Osteoblast (primary cell): ENCODE measurements at regions not wholly inside any gene's neighbourhood (a gene's known extent, or its start where the extent isn't known, plus 50 kb on each side); places are given as distances from the start of the nearest gene placed in this dataset.

Source experiments
- DNase-seq: peaks from one replicate; pipeline ENCODE4 v3.0.0; 2011; ENCODE audit warnings: low spot score, mixed read lengths; ENCODE audit not compliant: insufficient read length; ENCODE audit errors: missing footprints
- H2AFZ ChIP-seq: 2 replicates; pipeline ENCODE4 v1.6.0; 2011; ENCODE audit warnings: mild to moderate bottlenecking, low read length
- H3K27ac ChIP-seq: 2 replicates; pipeline ENCODE4 v1.5.1; 2011; ENCODE audit warnings: mild to moderate bottlenecking, low read depth, low read length, moderate library complexity
- H3K27me3 ChIP-seq: 2 replicates; pipeline ENCODE4 v1.6.0; 2012; ENCODE audit warnings: mild to moderate bottlenecking, control low read depth, inconsistent platforms, low read length, moderate library complexity; ENCODE audit not compliant: insufficient read depth
- H3K36me3 ChIP-seq: 2 replicates; pipeline ENCODE4 v1.5.1; 2011; ENCODE audit warnings: mild to moderate bottlenecking, low read length, control low read depth, moderate library complexity; ENCODE audit not compliant: insufficient read depth
- H3K4me1 ChIP-seq: 2 replicates; pipeline ENCODE4 v1.5.1; 2011; ENCODE audit warnings: mild to moderate bottlenecking, low read length, control low read depth, moderate library complexity; ENCODE audit not compliant: insufficient read depth
- H3K4me2 ChIP-seq: 2 replicates; pipeline ENCODE4 v1.6.0; 2011; ENCODE audit warnings: mild to moderate bottlenecking, low read length; ENCODE audit not compliant: insufficient read depth
- H3K4me3 ChIP-seq: fragments of 200-600 bp; sonication (generic); 3 replicates; pipeline ENCODE4 v1.5.1; 2012; ENCODE audit warnings: mild to moderate bottlenecking, low read length, inconsistent platforms; ENCODE audit not compliant: insufficient read depth
- H3K79me2 ChIP-seq: 2 replicates; pipeline ENCODE4 v1.6.0; 2012; ENCODE audit warnings: mild to moderate bottlenecking, low read length, control low read depth, inconsistent platforms; ENCODE audit not compliant: insufficient read depth
- H3K9me3 ChIP-seq: 2 replicates; pipeline ENCODE4 v1.5.1; 2011; ENCODE audit warnings: low read depth, low read length, control low read depth
- H4K20me1 ChIP-seq: 2 replicates; pipeline ENCODE4 v1.6.0; 2012; ENCODE audit warnings: mild to moderate bottlenecking, low read length, control low read depth; ENCODE audit not compliant: insufficient read depth
- TF ChIP-seq, protein P1 (sequence below): IDR thresholded peaks from 2 replicates; pipeline ENCODE4 v1.5.1; 2011; ENCODE audit warnings: mild to moderate bottlenecking, low read depth, low read length, moderate library complexity; ENCODE audit errors: extremely low read depth

DNA sequence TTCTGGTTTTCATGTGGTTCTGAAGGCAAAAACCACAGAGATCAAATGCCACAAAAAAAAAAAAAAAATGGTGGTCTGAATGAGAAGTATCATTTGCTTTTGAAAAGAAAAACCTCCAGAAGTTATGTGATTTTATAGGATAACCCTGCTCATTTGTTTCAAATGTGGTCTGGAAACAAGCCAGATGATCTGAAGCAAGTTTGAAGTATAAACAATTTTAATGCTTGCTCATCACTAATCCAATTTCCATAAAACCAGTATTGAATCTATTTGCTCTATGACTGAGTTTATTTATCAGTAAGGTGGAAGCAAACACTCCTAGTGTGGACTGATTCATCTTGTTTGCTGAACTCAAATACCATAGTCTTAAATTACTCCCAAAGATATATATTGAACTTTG, 407.3 kb upstream of the FLRT2 start:
- H3K4me1 ChIP-seq = no peaks in the 10 kb centered on the region
- no peak overlapping the region for H3K4me2 ChIP-seq
- no peaks in the 10 kb centered on the region for H3K27me3 ChIP-seq
- DNase-seq = no peak
- H3K9me3 ChIP-seq = no peaks in the 10 kb centered on the region
- TF ChIP-seq, protein P1, sequence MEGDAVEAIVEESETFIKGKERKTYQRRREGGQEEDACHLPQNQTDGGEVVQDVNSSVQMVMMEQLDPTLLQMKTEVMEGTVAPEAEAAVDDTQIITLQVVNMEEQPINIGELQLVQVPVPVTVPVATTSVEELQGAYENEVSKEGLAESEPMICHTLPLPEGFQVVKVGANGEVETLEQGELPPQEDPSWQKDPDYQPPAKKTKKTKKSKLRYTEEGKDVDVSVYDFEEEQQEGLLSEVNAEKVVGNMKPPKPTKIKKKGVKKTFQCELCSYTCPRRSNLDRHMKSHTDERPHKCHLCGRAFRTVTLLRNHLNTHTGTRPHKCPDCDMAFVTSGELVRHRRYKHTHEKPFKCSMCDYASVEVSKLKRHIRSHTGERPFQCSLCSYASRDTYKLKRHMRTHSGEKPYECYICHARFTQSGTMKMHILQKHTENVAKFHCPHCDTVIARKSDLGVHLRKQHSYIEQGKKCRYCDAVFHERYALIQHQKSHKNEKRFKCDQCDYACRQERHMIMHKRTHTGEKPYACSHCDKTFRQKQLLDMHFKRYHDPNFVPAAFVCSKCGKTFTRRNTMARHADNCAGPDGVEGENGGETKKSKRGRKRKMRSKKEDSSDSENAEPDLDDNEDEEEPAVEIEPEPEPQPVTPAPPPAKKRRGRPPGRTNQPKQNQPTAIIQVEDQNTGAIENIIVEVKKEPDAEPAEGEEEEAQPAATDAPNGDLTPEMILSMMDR = no peak
- no peak overlapping the region for H3K27ac ChIP-seq
- H3K36me3 ChIP-seq = no peaks in the 10 kb centered on the region
- H3K4me3 ChIP-seq = no peak overlapping the region
- H3K79me2 ChIP-seq = no peaks in the 10 kb centered on the region
- H4K20me1 ChIP-seq = no peaks in the 10 kb centered on the region
- no peak overlapping the region for H2AFZ ChIP-seq

DNA sequence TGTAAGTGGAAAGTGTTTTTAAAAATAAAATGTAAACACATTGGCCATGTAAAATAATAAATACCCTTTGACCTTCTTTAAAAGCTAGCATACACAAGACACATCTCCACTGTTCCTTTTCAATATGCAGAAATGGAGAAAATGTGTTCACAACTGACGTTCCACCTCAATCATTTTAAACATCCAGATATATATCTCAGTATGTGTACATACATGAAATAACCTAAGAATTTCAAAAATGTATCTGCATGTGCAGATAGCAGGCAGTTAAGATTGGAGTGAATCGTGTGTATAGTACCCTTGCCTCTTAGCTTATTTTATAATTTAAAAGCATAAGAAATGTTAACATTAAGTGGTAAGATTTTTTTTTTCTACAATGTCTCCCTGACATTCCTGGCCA, 406.2 kb upstream of the FLRT2 start:
- no peak overlapping the region for H3K4me2 ChIP-seq
- TF ChIP-seq, protein P1 = no peak
- no peak overlapping the region for H2AFZ ChIP-seq
- no peaks in the 10 kb centered on the region for H3K4me1 ChIP-seq
- no peaks in the 10 kb centered on the region for H3K79me2 ChIP-seq
- H4K20me1 ChIP-seq = no peaks in the 10 kb centered on the region
- DNase-seq = no peak
- H3K9me3 ChIP-seq = no peaks in the 10 kb centered on the region
- H3K36me3 ChIP-seq = no peaks in the 10 kb centered on the region
- no peaks in the 10 kb centered on the region for H3K27me3 ChIP-seq
- no peak overlapping the region for H3K27ac ChIP-seq
- H3K4me3 ChIP-seq = no peak overlapping the region

DNA sequence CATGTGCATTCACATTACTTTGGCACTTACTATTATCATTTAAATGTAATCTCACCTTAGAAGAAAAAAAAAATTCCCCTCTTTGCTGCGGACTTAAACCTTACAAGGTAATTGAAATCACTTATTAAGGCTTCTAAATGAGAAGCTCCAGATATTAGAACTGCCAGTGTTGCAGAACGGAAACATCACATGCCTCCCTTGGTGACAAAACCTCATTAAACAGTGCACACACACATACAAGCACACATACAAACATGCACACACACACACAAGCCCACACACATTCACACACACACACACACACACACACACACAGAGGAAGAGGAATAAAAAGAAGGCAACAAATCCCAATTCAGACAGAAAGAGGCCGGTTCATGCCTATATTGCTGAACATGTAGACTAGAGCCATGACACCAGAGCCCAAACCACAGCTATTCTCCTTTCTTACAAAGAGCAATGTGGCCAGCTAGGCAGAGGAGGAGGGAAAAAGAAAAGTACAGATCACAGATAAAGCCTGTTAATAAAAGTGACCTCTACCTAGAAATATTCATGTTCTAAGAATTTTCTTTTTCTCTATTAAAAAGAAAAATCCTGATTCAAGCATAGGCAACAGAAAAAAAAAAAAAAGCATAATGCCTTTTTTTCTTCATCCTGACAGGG, 405.2 kb upstream of the FLRT2 start:
- TF ChIP-seq, protein P1 = no peak
- no peak overlapping the region for H3K27ac ChIP-seq
- no peaks in the 10 kb centered on the region for H3K79me2 ChIP-seq
- H3K4me2 ChIP-seq = no peak overlapping the region
- H2AFZ ChIP-seq = no peak overlapping the region
- no peaks in the 10 kb centered on the region for H4K20me1 ChIP-seq
- H3K36me3 ChIP-seq = no peaks in the 10 kb centered on the region
- H3K4me3 ChIP-seq = no peak overlapping the region
- no peaks in the 10 kb centered on the region for H3K27me3 ChIP-seq
- no peaks in the 10 kb centered on the region for H3K4me1 ChIP-seq
- DNase-seq = no peak
- no peaks in the 10 kb centered on the region for H3K9me3 ChIP-seq

DNA sequence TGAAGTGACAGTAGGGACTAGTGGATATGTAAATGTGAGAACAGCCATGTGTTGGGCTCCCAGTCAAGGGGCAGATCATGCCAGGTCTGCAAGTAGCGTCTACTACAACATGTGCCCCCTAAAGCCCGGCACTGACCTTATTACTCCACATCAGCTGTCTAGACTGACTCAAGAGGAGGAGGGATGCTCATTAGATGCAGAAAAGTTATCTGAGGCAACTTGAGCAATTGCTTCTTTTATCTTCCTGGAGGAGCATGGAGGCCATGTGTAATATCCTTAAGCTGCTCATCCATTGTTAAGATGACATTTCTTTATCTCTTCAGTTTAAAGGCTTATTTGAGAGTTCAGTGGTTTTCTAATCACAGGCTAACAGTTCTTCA, 404.7 kb upstream of the FLRT2 start:
- Histone ChIP-seq H4K20me1 (no peaks in the 10 kb centered on the region), H3K4me1 (no peaks in the 10 kb centered on the region), H3K27ac (no peak overlapping the region), H3K36me3 (no peaks in the 10 kb centered on the region), H3K9me3 (no peaks in the 10 kb centered on the region), H3K4me3 (no peak overlapping the region), H3K4me2 (no peak overlapping the region), H2AFZ (no peak overlapping the region), H3K27me3 (no peaks in the 10 kb centered on the region), H3K79me2 (no peaks in the 10 kb centered on the region)
- TF ChIP-seq, protein P1 = no peak
- no peak for DNase-seq
